ENCODE measurements at regions not wholly inside any gene's neighbourhood (a gene's known extent, or its start where the extent isn't known, plus 50 kb on each side); places are given as distances from the start of the nearest gene placed in this dataset.

GRCh38 chr3:177527182-177527581 is 329.9 kb upstream of the TBL1XR1 start:
- DNase-seq (ENCODE audit: low read depth, low spot score) (no peak), FAIRE-seq (no peak)
- CTCF ChIA-PET, result no interaction called here
- no TSS peak for BruUV-seq (replicated peaks)
- H3K4me3 ChIP-seq (replicated peaks in 1 of 3; ENCODE audit: insufficient read depth in 1 of 3, low read depth in 1 of 3, low read length in 3 of 3), result no peak overlapping the region
- H3K4me2 ChIP-seq (ENCODE audit: insufficient read depth, low read length), result no peak overlapping the region
- TF ChIP-seq MYC (IDR thresholded peaks at IDR 0.05; ENCODE audit: low read depth, low read length) (no peak), POLR2A (IDR thresholded peaks at IDR 0.05; ENCODE audit: low read depth, low read length) (no peak), POLR2AphosphoS5 (IDR thresholded peaks at IDR 0.05; ENCODE audit: insufficient read depth, low read depth, low read length) (no peak), FOS (IDR thresholded peaks at IDR 0.05; ENCODE audit: borderline replicate concordance, insufficient read depth, low read length) (no peak), GATA2 (IDR thresholded peaks at IDR 0.05; ENCODE audit: insufficient read depth, insufficient read length, low read depth, low read length) (no peak), EZH2 (IDR thresholded peaks at IDR 0.05; ENCODE audit: borderline replicate concordance, low read depth, low read length, severe bottlenecking) (no peak), CTCF (IDR thresholded peaks at IDR 0.05; ENCODE audit: extremely low read depth in 1 of 2, insufficient read depth in 1 of 2, low read depth in 1 of 2, low read length in 2 of 2) (no peak), MAX (IDR thresholded peaks at IDR 0.05; ENCODE audit: insufficient read depth, insufficient read length) (no peak), JUN (IDR thresholded peaks at IDR 0.05; ENCODE audit: borderline replicate concordance, insufficient read depth, insufficient read length, low read depth) (no peak)
- H3K9me1 ChIP-seq (replicated peaks; ENCODE audit: control insufficient read depth, extremely low read depth, insufficient read depth, low read length), result no peaks in the 10 kb centered on the region
- no peaks in the 10 kb centered on the region for H3K79me2 ChIP-seq (ENCODE audit: control insufficient read depth, insufficient read depth, low read length)
- no peaks in the 10 kb centered on the region for H3K27me3 ChIP-seq (ENCODE audit: control insufficient read depth in 2 of 2, insufficient read depth in 2 of 2, low read length in 2 of 2)
- no peak overlapping the region for H2AFZ ChIP-seq (ENCODE audit: low read depth, low read length)
- no peak overlapping the region for H3K27ac ChIP-seq (ENCODE audit: insufficient read depth, low read depth, low read length)
- no peaks in the 10 kb centered on the region for H4K20me1 ChIP-seq (replicated peaks; ENCODE audit: control insufficient read depth, extremely low read depth, insufficient read depth, low read length)
- no peaks in the 10 kb centered on the region for H3K9me3 ChIP-seq (replicated peaks; ENCODE audit: control insufficient read depth, insufficient read depth, low read length)
- POLR2A ChIA-PET, result no interaction called here
- no peak overlapping the region for H3K9ac ChIP-seq (replicated peaks; ENCODE audit: extremely low read depth, insufficient read depth, low read length)
- no peaks in the 10 kb centered on the region for H3K4me1 ChIP-seq (ENCODE audit: control insufficient read depth, extremely low read depth, insufficient read depth, low read length)
- intact Hi-C loops (cut with micrococcal nuclease), result no loop called here
- no peaks in the 10 kb centered on the region for H3K36me3 ChIP-seq (ENCODE audit: control insufficient read depth in 2 of 2, extremely low read depth in 1 of 2, insufficient read depth in 2 of 2, low read length in 2 of 2)
- dilution Hi-C loops (cut with MboI; ENCODE audit: extremely low pct_ligation_motif_present, low sequenced_read_pairs), result no loop called here
